Colonic mucosa (tissue), 4 donors: ENCODE measurements at regions not wholly inside any gene's neighbourhood (a gene's known extent, or its start where the extent isn't known, plus 50 kb on each side); places are given as distances from the start of the nearest gene placed in this dataset.

ENCODE experiments used
- DNase-seq: peaks from one replicate; pipeline ENCODE4 v3.0.0-alpha.2; 2020
- H3K27ac ChIP-seq: fragments of 200-600 bp; one replicate; pipeline ENCODE4 v1.8.0; 2021
- H3K27me3 ChIP-seq: fragments of 200-600 bp; one replicate; pipeline ENCODE4 v1.8.0; 2021
- H3K36me3 ChIP-seq: fragments of 200-600 bp; one replicate; pipeline ENCODE4 v1.8.0; 2021
- H3K4me1 ChIP-seq: fragments of 200-600 bp; one replicate; pipeline ENCODE4 v1.8.0; 2021; ENCODE audit warnings: mild to moderate bottlenecking
- H3K4me3 ChIP-seq: fragments of 200-600 bp; one replicate; pipeline ENCODE4 v1.8.0; 2021
- H3K9ac ChIP-seq, 2 donors: one replicate each; pipeline ENCODE4 v1.7.0; 2013; ENCODE audit warnings: control low read depth in 2 of 2, low read depth in 2 of 2, low read length in 2 of 2
- H3K9me3 ChIP-seq: fragments of 200-600 bp; one replicate; pipeline ENCODE4 v1.8.0; 2021
- intact Hi-C: fragments of 100-400 bp; cut with DNase I; formaldehyde crosslinking; loops from one replicate; pipeline ENCODE4 v1.14.1; 2022
- TF ChIP-seq, protein P1 (sequence below): fragments of 200-600 bp; IDR thresholded peaks from one replicate; pipeline ENCODE4 v1.8.0; 2022; ENCODE audit warnings: antibody characterized with exemption, mild to moderate bottlenecking
- donor health status: healthy.
- donor health status: DM: no; HTN: no; CAD: no.
- donor health status: DM: no; HTN: no; CAD: no.

- H3K27ac ChIP-seq = no peak overlapping the region
- intact Hi-C loops = no loop called here
- no peaks in the 10 kb centered on the region for H3K9me3 ChIP-seq
- H3K9ac ChIP-seq = no peak overlapping the region
- TF ChIP-seq, protein P1, sequence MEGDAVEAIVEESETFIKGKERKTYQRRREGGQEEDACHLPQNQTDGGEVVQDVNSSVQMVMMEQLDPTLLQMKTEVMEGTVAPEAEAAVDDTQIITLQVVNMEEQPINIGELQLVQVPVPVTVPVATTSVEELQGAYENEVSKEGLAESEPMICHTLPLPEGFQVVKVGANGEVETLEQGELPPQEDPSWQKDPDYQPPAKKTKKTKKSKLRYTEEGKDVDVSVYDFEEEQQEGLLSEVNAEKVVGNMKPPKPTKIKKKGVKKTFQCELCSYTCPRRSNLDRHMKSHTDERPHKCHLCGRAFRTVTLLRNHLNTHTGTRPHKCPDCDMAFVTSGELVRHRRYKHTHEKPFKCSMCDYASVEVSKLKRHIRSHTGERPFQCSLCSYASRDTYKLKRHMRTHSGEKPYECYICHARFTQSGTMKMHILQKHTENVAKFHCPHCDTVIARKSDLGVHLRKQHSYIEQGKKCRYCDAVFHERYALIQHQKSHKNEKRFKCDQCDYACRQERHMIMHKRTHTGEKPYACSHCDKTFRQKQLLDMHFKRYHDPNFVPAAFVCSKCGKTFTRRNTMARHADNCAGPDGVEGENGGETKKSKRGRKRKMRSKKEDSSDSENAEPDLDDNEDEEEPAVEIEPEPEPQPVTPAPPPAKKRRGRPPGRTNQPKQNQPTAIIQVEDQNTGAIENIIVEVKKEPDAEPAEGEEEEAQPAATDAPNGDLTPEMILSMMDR = no peak
- no peak overlapping the region for H3K4me3 ChIP-seq
- no peaks in the 10 kb centered on the region for H3K27me3 ChIP-seq
- no peaks in the 10 kb centered on the region for H3K4me1 ChIP-seq
- DNase-seq = no peak
- no peaks in the 10 kb centered on the region for H3K36me3 ChIP-seq
These were observed 293.6 kb upstream of the CDH11 start for GRCh38 chr16:65415460-65415859.

- Histone ChIP-seq H3K36me3 (no peaks in the 10 kb centered on the region), H3K9ac (no peak overlapping the region), H3K27ac (no peak overlapping the region), H3K4me1 (no peaks in the 10 kb centered on the region), H3K9me3 (no peaks in the 10 kb centered on the region), H3K27me3 (no peaks in the 10 kb centered on the region), H3K4me3 (no peak overlapping the region)
- intact Hi-C loops = no loop called here
- no peak for DNase-seq
- TF ChIP-seq, protein P1 = no peak
These were observed 292.6 kb upstream of the CDH11 start for GRCh38 chr16:65414284-65414984.

- no peak overlapping the region for H3K4me3 ChIP-seq
- no peaks in the 10 kb centered on the region for H3K27me3 ChIP-seq
- no peaks in the 10 kb centered on the region for H3K36me3 ChIP-seq
- no peaks in the 10 kb centered on the region for H3K9me3 ChIP-seq
- no peak for DNase-seq
- no peak overlapping the region for H3K27ac ChIP-seq
- intact Hi-C loops = no loop called here
- H3K4me1 ChIP-seq = no peaks in the 10 kb centered on the region
- TF ChIP-seq, protein P1 = no peak
- H3K9ac ChIP-seq = no peak overlapping the region
These were observed 292.0 kb upstream of the CDH11 start for GRCh38 chr16:65413861-65414260.

GRCh38 chr16:65410801-65411200, 288.9 kb upstream of the CDH11 start:
- no peaks in the 10 kb centered on the region for H3K27me3 ChIP-seq
- H3K9me3 ChIP-seq = no peaks in the 10 kb centered on the region
- H3K36me3 ChIP-seq = no peaks in the 10 kb centered on the region
- TF ChIP-seq, protein P1 = no peak
- no peak overlapping the region for H3K9ac ChIP-seq
- no peak for DNase-seq
- H3K27ac ChIP-seq = no peak overlapping the region
- no peaks in the 10 kb centered on the region for H3K4me1 ChIP-seq
- no peak overlapping the region for H3K4me3 ChIP-seq
- intact Hi-C loops = no loop called here

DNA sequence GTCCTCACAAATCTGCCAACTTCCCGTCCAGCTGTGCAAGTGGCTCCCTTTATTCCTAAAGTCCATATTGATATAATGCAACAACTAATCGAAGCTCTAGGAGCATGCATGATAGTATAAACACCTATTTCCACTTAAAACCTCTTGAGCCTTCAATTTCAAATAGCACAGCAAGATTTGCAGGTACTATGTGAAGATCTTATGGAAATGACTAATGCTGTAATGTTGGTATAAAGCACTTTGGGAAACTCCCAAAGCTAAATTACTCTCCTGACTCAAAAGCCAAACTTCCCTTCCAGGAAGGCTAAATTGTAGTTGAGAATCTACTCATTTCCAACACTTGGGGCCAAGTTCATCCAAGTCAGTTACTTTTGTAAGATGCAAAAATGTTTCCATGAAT, 287.6 kb upstream of the CDH11 start:
- TF ChIP-seq, protein P1 = no peak
- intact Hi-C loops = no loop called here

More for the DNA sequence above, 287.6 kb upstream of the CDH11 start:
- Histone ChIP-seq H3K9me3 (no peaks in the 10 kb centered on the region), H3K4me3 (no peak overlapping the region), H3K27ac (no peak overlapping the region), H3K9ac (no peak overlapping the region), H3K4me1 (no peaks in the 10 kb centered on the region), H3K27me3 (no peaks in the 10 kb centered on the region), H3K36me3 (no peaks in the 10 kb centered on the region)
- no peak for DNase-seq
